ENCODE measurements at regions not wholly inside any gene's neighbourhood (a gene's known extent, or its start where the extent isn't known, plus 50 kb on each side); places are given as distances from the start of the nearest gene placed in this dataset.

DNA sequence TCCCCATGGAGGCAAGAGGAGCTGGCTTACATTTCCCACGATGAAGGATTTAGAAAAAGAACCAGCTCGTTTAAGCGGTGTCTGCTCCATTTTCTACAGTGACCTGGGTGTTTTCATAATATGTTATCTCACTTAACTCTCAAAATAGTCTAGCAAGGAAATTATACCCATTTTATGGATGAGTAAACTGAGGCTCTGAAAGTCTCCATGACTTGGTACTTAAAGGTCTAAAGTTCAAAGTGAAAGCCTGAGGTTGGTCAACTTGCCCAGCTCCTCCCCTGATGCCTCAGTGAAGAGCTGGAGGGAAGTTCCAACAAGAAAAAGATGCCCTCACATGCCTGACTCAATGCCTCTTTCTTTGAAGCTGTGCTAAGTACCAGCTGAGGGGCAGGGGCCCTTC, 232.0 kb downstream of the CBLN1 start:
- CTCF ChIA-PET = no interaction called here
- Mint-ChIP-seq H3K27me3 (ENCODE audit: insufficient read depth, unreplicated experiment) (peaks cover 13% of the 10 kb centered on the region), H3K4me3 (ENCODE audit: unreplicated experiment) (no peak overlapping the region), H3K27ac (ENCODE audit: unreplicated experiment) (no peak overlapping the region), H3K36me3 (ENCODE audit: insufficient read depth, unreplicated experiment) (no peaks in the 10 kb centered on the region), H3K4me1 (ENCODE audit: low read depth, unreplicated experiment) (no peaks in the 10 kb centered on the region), H3K9me3 (ENCODE audit: unreplicated experiment) (no peaks in the 10 kb centered on the region)
- no TSS peak for BruUV-seq (replicated peaks)
- Histone ChIP-seq H3K9me3 (no peaks in the 10 kb centered on the region), H3K27me3 (replicated peaks; ENCODE audit: control insufficient read depth, insufficient read depth, low read length) (no peaks in the 10 kb centered on the region), H3K4me3 (ENCODE audit: low read depth, low read length) (no peak overlapping the region), H3K4me1 (no peaks in the 10 kb centered on the region), H3K36me3 (ENCODE audit: control insufficient read depth, insufficient read depth, low read length) (no peaks in the 10 kb centered on the region)
- DNase-seq = no peak
- POLR2A ChIA-PET = no interaction called here
- TF ChIP-seq, protein P1, sequence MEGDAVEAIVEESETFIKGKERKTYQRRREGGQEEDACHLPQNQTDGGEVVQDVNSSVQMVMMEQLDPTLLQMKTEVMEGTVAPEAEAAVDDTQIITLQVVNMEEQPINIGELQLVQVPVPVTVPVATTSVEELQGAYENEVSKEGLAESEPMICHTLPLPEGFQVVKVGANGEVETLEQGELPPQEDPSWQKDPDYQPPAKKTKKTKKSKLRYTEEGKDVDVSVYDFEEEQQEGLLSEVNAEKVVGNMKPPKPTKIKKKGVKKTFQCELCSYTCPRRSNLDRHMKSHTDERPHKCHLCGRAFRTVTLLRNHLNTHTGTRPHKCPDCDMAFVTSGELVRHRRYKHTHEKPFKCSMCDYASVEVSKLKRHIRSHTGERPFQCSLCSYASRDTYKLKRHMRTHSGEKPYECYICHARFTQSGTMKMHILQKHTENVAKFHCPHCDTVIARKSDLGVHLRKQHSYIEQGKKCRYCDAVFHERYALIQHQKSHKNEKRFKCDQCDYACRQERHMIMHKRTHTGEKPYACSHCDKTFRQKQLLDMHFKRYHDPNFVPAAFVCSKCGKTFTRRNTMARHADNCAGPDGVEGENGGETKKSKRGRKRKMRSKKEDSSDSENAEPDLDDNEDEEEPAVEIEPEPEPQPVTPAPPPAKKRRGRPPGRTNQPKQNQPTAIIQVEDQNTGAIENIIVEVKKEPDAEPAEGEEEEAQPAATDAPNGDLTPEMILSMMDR (IDR thresholded peaks at IDR 0.05; ENCODE audit: insufficient read depth in 1 of 2, low read depth in 1 of 2, low read length in 1 of 2, severe bottlenecking in 1 of 2, unreplicated experiment in 1 of 2) = no peak
- intact Hi-C loops (cut with micrococcal nuclease; ENCODE audit: unreplicated experiment) = no loop called here

GRCh38 chr16:49049191-49049590, 232.4 kb downstream of the CBLN1 start:
- TF ChIP-seq, protein P1 (IDR thresholded peaks at IDR 0.05; ENCODE audit: insufficient read depth in 1 of 2, low read depth in 1 of 2, low read length in 1 of 2, severe bottlenecking in 1 of 2, unreplicated experiment in 1 of 2) = no peak
- no peaks in the 10 kb centered on the region for H3K9me3 Mint-ChIP-seq (ENCODE audit: unreplicated experiment)
- no peaks in the 10 kb centered on the region for H3K36me3 Mint-ChIP-seq (ENCODE audit: insufficient read depth, unreplicated experiment)
- no peak overlapping the region for H3K4me3 Mint-ChIP-seq (ENCODE audit: unreplicated experiment)
- H3K4me1 Mint-ChIP-seq (ENCODE audit: low read depth, unreplicated experiment) = no peaks in the 10 kb centered on the region
- Histone ChIP-seq H3K27me3 (replicated peaks; ENCODE audit: control insufficient read depth, insufficient read depth, low read length) (no peaks in the 10 kb centered on the region), H3K4me3 (ENCODE audit: low read depth, low read length) (no peak overlapping the region), H3K9me3 (no peaks in the 10 kb centered on the region), H3K36me3 (ENCODE audit: control insufficient read depth, insufficient read depth, low read length) (no peaks in the 10 kb centered on the region), H3K4me1 (no peaks in the 10 kb centered on the region)
- no TSS peak for BruUV-seq (replicated peaks)
- peaks cover 13% of the 10 kb centered on the region for H3K27me3 Mint-ChIP-seq (ENCODE audit: insufficient read depth, unreplicated experiment)
- ChIA-PET CTCF (no interaction called here), POLR2A (no interaction called here)
- no peak overlapping the region for H3K27ac Mint-ChIP-seq (ENCODE audit: unreplicated experiment)
- DNase-seq = no peak
- intact Hi-C loops (cut with micrococcal nuclease; ENCODE audit: unreplicated experiment) = no loop called here

DNA sequence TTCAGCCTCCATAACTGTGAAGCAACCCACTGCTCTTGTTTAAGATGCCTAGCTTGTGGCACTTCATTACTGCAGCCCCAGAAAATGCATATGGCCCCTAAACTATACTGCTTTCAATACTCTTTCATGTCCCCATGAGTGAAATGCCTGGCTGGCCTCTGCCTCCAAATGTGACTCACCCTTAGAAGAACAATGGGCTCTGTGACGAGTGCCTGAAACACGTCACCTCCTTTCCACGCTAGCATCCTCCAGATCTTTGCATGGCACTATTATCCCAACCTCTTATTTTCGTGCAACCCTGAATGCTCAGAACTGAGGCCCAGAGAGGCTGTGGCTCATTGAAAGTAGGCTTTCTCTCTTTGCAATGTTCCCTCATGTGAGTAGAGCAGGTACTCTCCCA, 233.1 kb downstream of the CBLN1 start:
- no TSS peak for BruUV-seq (replicated peaks)
- Histone ChIP-seq H3K27me3 (replicated peaks; ENCODE audit: control insufficient read depth, insufficient read depth, low read length) (no peaks in the 10 kb centered on the region), H3K4me3 (ENCODE audit: low read depth, low read length) (no peak overlapping the region), H3K4me1 (no peaks in the 10 kb centered on the region), H3K9me3 (no peaks in the 10 kb centered on the region), H3K36me3 (ENCODE audit: control insufficient read depth, insufficient read depth, low read length) (no peaks in the 10 kb centered on the region)
- peaks cover 13% of the 10 kb centered on the region for H3K27me3 Mint-ChIP-seq (ENCODE audit: insufficient read depth, unreplicated experiment)
- no peak for DNase-seq
- H3K27ac Mint-ChIP-seq (ENCODE audit: unreplicated experiment) = no peak overlapping the region
- intact Hi-C loops (cut with micrococcal nuclease; ENCODE audit: unreplicated experiment) = no loop called here
- ChIA-PET CTCF (no interaction called here), POLR2A (no interaction called here)
- H3K36me3 Mint-ChIP-seq (ENCODE audit: insufficient read depth, unreplicated experiment) = no peaks in the 10 kb centered on the region
- no peaks in the 10 kb centered on the region for H3K4me1 Mint-ChIP-seq (ENCODE audit: low read depth, unreplicated experiment)
- H3K9me3 Mint-ChIP-seq (ENCODE audit: unreplicated experiment) = no peaks in the 10 kb centered on the region
- TF ChIP-seq, protein P1 (IDR thresholded peaks at IDR 0.05; ENCODE audit: insufficient read depth in 1 of 2, low read depth in 1 of 2, low read length in 1 of 2, severe bottlenecking in 1 of 2, unreplicated experiment in 1 of 2) = no peak
- H3K4me3 Mint-ChIP-seq (ENCODE audit: unreplicated experiment) = no peak overlapping the region

All from Caco-2 (cell line).